GM12875 (cell line): ENCODE measurements at regions not wholly inside any gene's neighbourhood (a gene's known extent, or its start where the extent isn't known, plus 50 kb on each side); places are given as distances from the start of the nearest gene placed in this dataset.

ENCODE experiments used
- H3K4me3 ChIP-seq: one replicate; pipeline ENCODE4 v1.5.1; 2011; ENCODE audit warnings: low read depth, low read length, control low read depth
- TF ChIP-seq, protein P1 (sequence below): IDR thresholded peaks from 2 replicates; pipeline ENCODE4 v1.5.1; 2011; ENCODE audit warnings: low read depth, mild to moderate bottlenecking, control low read depth, inconsistent platforms, low read length, moderate library complexity, borderline replicate concordance; ENCODE audit not compliant: insufficient read depth

DNA sequence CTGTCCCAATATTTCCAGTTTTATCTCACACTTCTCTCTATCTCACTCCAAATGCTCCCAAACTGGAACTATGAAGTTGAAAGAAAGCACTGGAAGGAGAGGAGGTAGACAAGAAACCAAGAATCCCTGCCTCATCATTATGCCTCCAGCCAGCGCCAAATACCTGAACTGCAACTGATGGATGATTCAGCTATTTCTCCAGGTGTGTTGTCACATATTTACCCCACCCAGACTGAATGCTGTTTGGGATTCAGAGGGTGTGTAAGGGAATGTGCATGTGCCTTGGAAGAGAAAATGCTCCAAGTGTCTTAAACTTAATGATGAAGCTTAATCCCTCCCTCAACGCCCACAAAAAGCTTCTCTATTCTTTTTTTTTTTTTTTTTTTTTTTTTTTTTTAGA is 269.5 kb upstream of the ATP11B start:
- H3K4me3 ChIP-seq, result no peak overlapping the region
- TF ChIP-seq, protein P1, sequence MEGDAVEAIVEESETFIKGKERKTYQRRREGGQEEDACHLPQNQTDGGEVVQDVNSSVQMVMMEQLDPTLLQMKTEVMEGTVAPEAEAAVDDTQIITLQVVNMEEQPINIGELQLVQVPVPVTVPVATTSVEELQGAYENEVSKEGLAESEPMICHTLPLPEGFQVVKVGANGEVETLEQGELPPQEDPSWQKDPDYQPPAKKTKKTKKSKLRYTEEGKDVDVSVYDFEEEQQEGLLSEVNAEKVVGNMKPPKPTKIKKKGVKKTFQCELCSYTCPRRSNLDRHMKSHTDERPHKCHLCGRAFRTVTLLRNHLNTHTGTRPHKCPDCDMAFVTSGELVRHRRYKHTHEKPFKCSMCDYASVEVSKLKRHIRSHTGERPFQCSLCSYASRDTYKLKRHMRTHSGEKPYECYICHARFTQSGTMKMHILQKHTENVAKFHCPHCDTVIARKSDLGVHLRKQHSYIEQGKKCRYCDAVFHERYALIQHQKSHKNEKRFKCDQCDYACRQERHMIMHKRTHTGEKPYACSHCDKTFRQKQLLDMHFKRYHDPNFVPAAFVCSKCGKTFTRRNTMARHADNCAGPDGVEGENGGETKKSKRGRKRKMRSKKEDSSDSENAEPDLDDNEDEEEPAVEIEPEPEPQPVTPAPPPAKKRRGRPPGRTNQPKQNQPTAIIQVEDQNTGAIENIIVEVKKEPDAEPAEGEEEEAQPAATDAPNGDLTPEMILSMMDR, result no peak

DNA sequence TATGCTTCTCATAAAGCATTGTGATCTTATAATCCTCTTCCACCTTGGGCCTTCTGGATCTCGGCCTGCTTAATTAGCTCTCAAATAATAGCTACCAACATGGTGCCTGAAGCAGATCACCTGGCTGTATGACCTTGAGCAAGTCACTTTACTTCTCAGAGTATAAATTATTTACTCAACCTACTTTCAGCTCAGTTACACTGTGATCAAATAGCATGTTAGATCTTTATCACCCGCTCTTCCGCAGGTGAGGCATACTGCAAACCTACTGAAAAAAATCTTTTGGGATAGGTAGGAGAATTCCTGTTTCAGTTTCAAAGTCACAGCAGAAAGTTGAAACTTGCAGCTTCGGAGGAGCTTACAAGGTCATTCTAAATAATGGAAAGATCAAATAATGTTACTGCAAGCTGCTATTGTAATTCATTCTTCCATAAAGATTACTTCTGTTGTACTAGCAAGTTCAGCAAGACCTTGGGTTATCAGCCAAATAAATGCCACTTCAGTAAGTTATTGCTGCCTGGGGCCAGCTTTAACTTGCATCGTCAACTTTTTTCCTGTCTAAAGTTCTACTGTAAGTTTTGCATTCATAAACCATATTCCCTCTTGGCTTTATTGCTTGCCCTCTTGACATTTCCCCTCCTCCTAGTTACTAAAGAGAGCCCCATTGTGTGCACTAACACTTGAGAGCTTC is 268.4 kb upstream of the ATP11B start:
- no peak overlapping the region for H3K4me3 ChIP-seq
- TF ChIP-seq, protein P1, result no peak

DNA sequence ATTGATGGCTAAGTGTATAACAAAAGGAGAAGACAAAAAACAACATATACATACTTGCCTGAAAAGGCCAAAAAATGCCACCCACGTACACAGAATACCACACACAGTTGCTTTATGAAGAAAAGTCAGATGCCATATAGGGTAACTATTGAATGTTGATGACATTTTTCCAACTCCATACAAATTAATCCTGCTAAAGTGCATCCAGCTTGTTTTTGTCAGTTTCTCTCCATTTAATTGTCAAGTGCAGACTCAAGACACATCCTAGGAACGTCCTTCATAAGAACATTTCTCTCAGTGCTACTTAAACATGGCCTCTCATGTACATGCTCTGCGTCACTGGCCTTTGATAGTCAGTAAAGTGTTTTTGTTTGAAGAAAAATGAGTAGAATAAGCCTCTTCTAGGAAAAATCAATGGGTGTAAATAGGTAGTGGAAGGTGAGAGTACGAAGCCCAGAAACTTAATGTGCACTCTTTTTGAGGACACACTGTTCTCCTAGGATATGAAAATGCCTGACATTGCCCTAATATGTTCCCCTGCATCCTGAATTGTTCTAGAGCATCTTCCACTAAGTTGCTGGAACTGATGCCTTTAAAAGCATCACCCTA is 267.4 kb upstream of the ATP11B start:
- TF ChIP-seq, protein P1, result no peak
- H3K4me3 ChIP-seq, result no peak overlapping the region

DNA sequence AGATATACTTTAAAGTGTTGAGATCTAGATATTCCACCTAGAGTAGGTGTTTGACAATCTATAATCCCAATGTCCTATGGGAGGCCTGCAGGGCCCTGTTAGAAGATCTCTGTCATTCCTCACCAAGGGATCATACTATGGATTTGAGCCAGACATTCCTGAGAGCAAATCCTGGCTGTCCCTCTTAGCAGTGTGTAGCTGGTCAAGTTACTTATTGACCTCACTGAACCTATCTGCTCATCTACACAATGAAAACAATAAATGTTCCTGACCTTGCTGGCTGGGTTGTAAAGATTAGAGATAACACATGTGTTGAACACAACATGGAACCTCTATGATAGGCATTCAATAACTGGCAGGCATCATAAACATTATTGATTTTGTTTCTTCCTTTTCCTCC is 265.6 kb upstream of the ATP11B start:
- H3K4me3 ChIP-seq, result no peak overlapping the region
- TF ChIP-seq, protein P1, result no peak

DNA sequence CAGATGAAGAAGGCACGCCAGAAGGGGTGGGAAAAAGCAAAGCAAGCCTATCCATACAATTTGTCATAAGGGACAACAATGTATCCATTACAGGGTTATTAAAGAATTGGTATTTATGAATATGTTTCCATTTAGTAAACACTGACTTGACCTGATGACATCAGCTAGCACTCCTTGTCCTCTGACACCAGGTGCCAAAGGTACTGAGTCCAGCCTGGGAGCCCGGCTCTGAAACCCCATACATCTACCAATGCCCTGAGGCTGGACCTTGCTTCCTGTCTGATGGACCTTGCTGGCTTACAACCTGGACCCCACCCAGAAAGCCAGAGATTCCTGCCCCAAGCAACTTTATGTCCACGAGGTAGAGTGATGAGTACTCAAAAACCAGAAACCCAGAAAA is 263.0 kb upstream of the ATP11B start:
- TF ChIP-seq, protein P1, result no peak
- no peak overlapping the region for H3K4me3 ChIP-seq

DNA sequence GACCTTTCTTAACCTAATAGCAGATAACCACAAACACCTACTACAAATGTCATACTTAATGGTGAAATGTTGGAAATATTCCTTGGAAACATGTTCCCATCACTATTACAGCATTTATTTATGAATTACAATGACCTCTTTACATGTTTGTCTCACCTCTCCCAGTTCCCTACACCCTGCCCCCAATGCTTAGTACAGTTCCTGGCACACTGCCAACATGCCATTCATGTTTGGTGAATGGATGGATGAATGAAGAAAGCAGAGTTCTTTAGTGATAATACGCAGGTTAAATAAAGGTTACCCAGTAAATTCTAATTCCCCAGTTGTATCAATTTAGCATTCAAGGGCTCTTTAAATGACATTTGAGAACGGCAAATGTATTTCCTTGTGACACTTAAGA is 259.9 kb upstream of the ATP11B start:
- TF ChIP-seq, protein P1, result no peak

DNA sequence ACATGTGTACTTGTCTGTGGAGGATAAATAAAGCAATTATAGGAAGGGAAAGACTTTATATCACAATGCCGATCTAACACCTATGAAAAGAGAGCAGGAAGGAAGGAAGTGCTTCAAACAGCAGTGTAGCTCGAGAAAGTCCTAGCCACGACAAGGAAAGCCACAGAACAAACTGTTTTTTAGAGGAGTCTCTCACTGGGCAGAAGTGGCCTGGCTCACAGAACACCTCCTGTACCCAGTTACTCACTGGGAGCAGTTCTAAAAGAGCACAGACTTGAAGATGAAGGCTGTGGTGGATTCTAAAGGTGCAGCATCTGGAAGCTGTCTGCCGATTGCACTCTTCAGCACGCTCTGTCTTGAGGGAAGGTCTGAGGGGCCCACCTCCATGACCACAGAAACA is 248.8 kb upstream of the ATP11B start:
- TF ChIP-seq, protein P1, result no peak

More for the DNA sequence above, 259.9 kb upstream of the ATP11B start:
- H3K4me3 ChIP-seq, result no peak overlapping the region

More for the DNA sequence above, 248.8 kb upstream of the ATP11B start:
- no peak overlapping the region for H3K4me3 ChIP-seq
